K562 (cell line): ENCODE measurements at regions not wholly inside any gene's neighbourhood (a gene's known extent, or its start where the extent isn't known, plus 50 kb on each side); places are given as distances from the start of the nearest gene placed in this dataset.

Experiments
- ATAC-seq: fragments of 200-7000 bp; cut with Tn5 transposase; 3 replicates; pipeline ENCODE4 v1.9.1; 2020; ENCODE audit warnings: moderate library complexity
- BruUV-seq: library from RNA; stranded (reverse); fragments of 400-500 nt; replicated peaks from 2 replicates; lab custom pipeline; 2021; lab: Mats Ljungman, UMichigan
- CTCF ChIA-PET: fragments of 300-600 bp; formaldehyde crosslinking; extraction: SDS; loops from one replicate; lab custom pipeline; 2021; ENCODE audit warnings: low intra/inter-chr PET ratio; lab: Yijun Ruan, JAX
- POLR2A ChIA-PET: fragments of 300-600, 350-650 bp; sonication (Branson Sonifier 250); formaldehyde crosslinking; extraction: SDS; loops from one replicate; lab custom pipeline; 2021; ENCODE audit warnings: antibody characterized with exemption, inconsistent platforms; lab: Yijun Ruan, JAX
- DNase-seq, 4 experiments: peaks; one replicate each; pipeline versions ENCODE4 v3.0.0 to v3.0.0-alpha.2; 2011 to 2018; ENCODE audit warnings: low spot score in 3 of 4, mixed read lengths in 3 of 4; ENCODE audit errors: extremely low read depth in 1 of 4
- FAIRE-seq: peaks from 2 replicates; lab custom pipeline; 2011; peaks lifted over from hg19 to GRCh38; lab: Jason Lieb, UNC
- H2AFZ ChIP-seq: 2 replicates; pipeline ENCODE4 v1.6.0; 2011; ENCODE audit warnings: low read depth, low read length, control low read depth, inconsistent platforms
- H3K27ac ChIP-seq: fragments of 200-600 bp; 3 replicates; pipeline ENCODE4 v1.8.0; 2011; ENCODE audit warnings: low read depth, mild to moderate bottlenecking, control low read depth, inconsistent platforms, low read length, moderate library complexity, mixed read lengths; ENCODE audit errors: extremely low read depth
- H3K27me3 ChIP-seq, 2 experiments: fragments of 300-600 bp in 1 of 2; 2 replicates in 1 of 2; 3 replicates in 1 of 2; pipeline versions ENCODE4 v1.6.0 to v1.8.0; 2011; ENCODE audit warnings: inconsistent platforms in 2 of 2, low read length in 2 of 2, mild to moderate bottlenecking in 1 of 2, mixed read lengths in 1 of 2, moderate library complexity in 1 of 2; ENCODE audit not compliant: control insufficient read depth in 2 of 2, insufficient read depth in 2 of 2
- H3K36me3 ChIP-seq: fragments of 300-600 bp; 3 replicates; pipeline ENCODE4 v1.8.0; 2011; ENCODE audit warnings: mild to moderate bottlenecking, low read length, inconsistent platforms; ENCODE audit not compliant: control insufficient read depth, insufficient read depth
- H3K4me1 ChIP-seq, 2 experiments: fragments of 200-600 bp in 1 of 2; replicated peaks in 1 of 2; 2 replicates in 1 of 2; 3 replicates in 1 of 2; pipeline versions ENCODE4 v1.5.1 to v1.8.0; 2011; ENCODE audit warnings: inconsistent platforms in 2 of 2, low read length in 2 of 2, mild to moderate bottlenecking in 1 of 2, mixed read lengths in 1 of 2, moderate library complexity in 1 of 2; ENCODE audit not compliant: control insufficient read depth in 2 of 2, insufficient read depth in 2 of 2
- H3K4me2 ChIP-seq: 2 replicates; pipeline ENCODE4 v1.6.1; 2011; ENCODE audit warnings: low read length, control low read depth, inconsistent platforms, mixed read lengths; ENCODE audit not compliant: insufficient read depth
- H3K4me3 ChIP-seq: fragments of 200-600 bp; sonication (generic), shearing (Covaris generic); 2 replicates; pipeline ENCODE4 v1.5.1; 2016; ENCODE audit warnings: control low read depth, inconsistent platforms
- H3K79me2 ChIP-seq: fragments of 200-600 bp; 3 replicates; pipeline ENCODE4 v1.8.0; 2011; ENCODE audit warnings: low read length, inconsistent platforms; ENCODE audit not compliant: control insufficient read depth, insufficient read depth
- H3K9ac ChIP-seq, 2 experiments: 2 replicates each; pipeline versions ENCODE4 v1.6.0 to v1.6.1; 2011; ENCODE audit warnings: low read depth in 2 of 2, low read length in 2 of 2, control low read depth in 1 of 2, inconsistent platforms in 1 of 2, mild to moderate bottlenecking in 1 of 2, mixed read lengths in 1 of 2; ENCODE audit not compliant: insufficient read depth in 1 of 2
- H3K9me1 ChIP-seq: one replicate; pipeline ENCODE4 v1.6.0; 2011; ENCODE audit warnings: inconsistent platforms, mild to moderate bottlenecking, low read length, moderate library complexity; ENCODE audit not compliant: control insufficient read depth, insufficient read depth
- H3K9me3 ChIP-seq: replicated peaks from 2 replicates; pipeline ENCODE4 v1.5.1; 2011; ENCODE audit warnings: low read depth, low read length, inconsistent platforms; ENCODE audit not compliant: control insufficient read depth, insufficient read depth
- H4K20me1 ChIP-seq: replicated peaks from 2 replicates; pipeline ENCODE4 v1.6.1; 2011; ENCODE audit warnings: low read length, inconsistent platforms, mixed read lengths; ENCODE audit not compliant: control insufficient read depth, insufficient read depth
- CBX2 ChIP-seq: fragments of 200-600 bp; sonication (generic); IDR thresholded peaks from one replicate; pipeline ENCODE4 v1.6.1; 2012; ENCODE audit warnings: mild to moderate bottlenecking, low read length, inconsistent platforms; ENCODE audit not compliant: insufficient read depth, poor library complexity, severe bottlenecking
- DNMT1 ChIP-seq: fragments of 450-650 bp; IDR thresholded peaks from 2 replicates; pipeline ENCODE4 v1.6.1; 2016; ENCODE audit warnings: antibody characterized with exemption, mild to moderate bottlenecking
- ELK1 ChIP-seq: sonication (generic); formaldehyde crosslinking; IDR thresholded peaks from 2 replicates; pipeline ENCODE4 v1.8.1; 2022; ENCODE audit warnings: missing genetic modification reagents
- ZEB2 ChIP-seq: fragments of 450-650 bp; IDR thresholded peaks from 2 replicates; pipeline ENCODE4 v1.6.1; 2016
- ZHX1 ChIP-seq: fragments of 150-350 bp; conservative IDR thresholded peaks from 2 replicates; pipeline ENCODE4 v1.6.1; 2014; ENCODE audit warnings: low read length
- ZNF212 ChIP-seq: fragments of 450-650 bp; formaldehyde crosslinking; IDR thresholded peaks from 2 replicates; pipeline ENCODE4 v1.4.0; 2020; ENCODE audit warnings: mild to moderate bottlenecking
- ZNF431 ChIP-seq: sonication (generic); formaldehyde crosslinking; IDR thresholded peaks from 2 replicates; pipeline ENCODE4 v1.8.0; 2022; ENCODE audit warnings: mild to moderate bottlenecking, missing genetic modification reagents
- ZNF584 ChIP-seq: fragments of 200-800 bp; sonication (Bioruptor generic); IDR thresholded peaks from 2 replicates; pipeline ENCODE4 v1.6.1; 2016; ENCODE audit warnings: low read depth, mild to moderate bottlenecking, missing genetic modification characterization, missing compliant biosample characterization
- WGBS: fragments of 100-300 bp; shearing (Covaris generic); methylation state at CpG from one replicate; pipeline ENCODE4 v1.1.6; 2016; ENCODE audit warnings: low coverage, mixed read lengths; ENCODE audit not compliant: insufficient coverage; ENCODE audit errors: missing lambda C conversion rate; 5-methylcytosine and 5-hydroxymethylcytosine counted together
- in situ Hi-C: fragments of 300-500 bp; cut with MboI; formaldehyde crosslinking; loops from 4 replicates; pipeline ENCODE4 v1.15.0; 2018; ENCODE audit warnings: inconsistent platforms, mixed read lengths
- intact Hi-C: fragments of 100-400 bp; cut with micrococcal nuclease; formaldehyde crosslinking; loops from 2 replicates; pipeline ENCODE4 v1.14.2; 2022

- BruUV-seq: no TSS peak
- in situ Hi-C loops: no loop called here
- no peaks in the 10 kb centered on the region for H3K36me3 ChIP-seq
- H2AFZ ChIP-seq: no peak overlapping the region
- no peaks in the 10 kb centered on the region for H3K79me2 ChIP-seq
- TF ChIP-seq ZHX1 (no peak), CBX2 (no peak), ZNF431 (no peak), ZEB2 (no peak)
- TF ChIP-seq, all 486 proteins: peak for 0
- Histone ChIP-seq H3K4me3 (no peak overlapping the region), H3K4me1 (no peaks in the 10 kb centered on the region), H3K9ac (no peak overlapping the region), H3K9me3 (no peaks in the 10 kb centered on the region), H3K4me2 (no peak overlapping the region), H3K9me1 (no peaks in the 10 kb centered on the region), H3K27me3 (no peaks in the 10 kb centered on the region), H3K27ac (no peak overlapping the region), H4K20me1 (no peaks in the 10 kb centered on the region)
- 0% methylated on average over 4 of the region's 4 CpGs for WGBS
- FAIRE-seq (no peak), ATAC-seq (no peak), DNase-seq (no peak)
- intact Hi-C loops: no loop called here
- ChIA-PET CTCF (no interaction called here), POLR2A (no interaction called here)
Observed at GRCh38 chr11:37411289-37411688, 813.3 kb upstream of the RAG2 start.

- Histone ChIP-seq H3K27me3 (no peaks in the 10 kb centered on the region), H3K79me2 (no peaks in the 10 kb centered on the region), H3K4me2 (no peak overlapping the region), H4K20me1 (no peaks in the 10 kb centered on the region), H3K9me1 (no peaks in the 10 kb centered on the region), H3K9ac (no peak overlapping the region), H3K4me1 (no peaks in the 10 kb centered on the region), H3K9me3 (no peaks in the 10 kb centered on the region), H3K4me3 (no peak overlapping the region), H3K36me3 (no peaks in the 10 kb centered on the region), H2AFZ (no peak overlapping the region), H3K27ac (no peak overlapping the region)
- in situ Hi-C loops (no loop called here), intact Hi-C loops (no loop called here)
- ChIA-PET POLR2A (no interaction called here), CTCF (no interaction called here)
- BruUV-seq: no TSS peak
- DNase-seq (no peak), FAIRE-seq (no peak), ATAC-seq (no peak)
- no peak for TF ChIP-seq ZNF212 (CRISPR knock-in tag)
- TF ChIP-seq DNMT1: no peak
- no peak for TF ChIP-seq ZNF584
- no peak for TF ChIP-seq ELK1 (CRISPR knock-in tag)
Observed at GRCh38 chr11:37409124-37409523, 811.1 kb upstream of the RAG2 start.
